ENCODE measurements at regions not wholly inside any gene's neighbourhood (a gene's known extent, or its start where the extent isn't known, plus 50 kb on each side); places are given as distances from the start of the nearest gene placed in this dataset.

GRCh38 chr9:14014744-14015143 is 299.2 kb downstream of the NFIB start:
- no peak overlapping the region for H3K27ac ChIP-seq
- H3K9me3 ChIP-seq: no peaks in the 10 kb centered on the region
- DNase-seq: no peak
- H3K36me3 ChIP-seq: no peaks in the 10 kb centered on the region
- H3K27me3 ChIP-seq: no peaks in the 10 kb centered on the region
- H3K4me3 ChIP-seq: no peak overlapping the region
- no peaks in the 10 kb centered on the region for H3K4me1 ChIP-seq
- TF ChIP-seq POLR2A (IDR thresholded peaks at IDR 0.05) (no peak), POLR2AphosphoS5 (IDR thresholded peaks at IDR 0.05) (no peak)
- intact Hi-C loops (cut with DNase I; ENCODE audit: low total_unique reads): no loop called here

DNA sequence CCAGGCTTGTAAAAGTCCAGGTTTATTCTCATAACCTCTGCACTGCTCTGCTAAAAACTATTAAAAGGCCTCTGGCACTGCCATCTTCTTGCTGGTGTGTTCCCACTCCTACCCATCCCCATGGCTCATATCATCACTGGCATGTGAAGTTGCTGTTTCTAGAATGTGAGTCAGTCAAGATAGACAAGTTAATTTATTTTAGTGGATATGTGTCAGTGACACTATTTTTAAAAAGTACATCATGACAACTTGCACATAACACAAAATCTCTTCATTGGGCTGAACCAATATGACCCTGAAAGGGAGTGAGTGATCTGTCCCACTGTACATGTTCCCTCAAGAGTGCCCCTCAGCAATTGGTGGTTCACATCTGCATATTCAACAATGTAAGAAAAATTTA is 299.7 kb downstream of the NFIB start:
- H3K27ac ChIP-seq: no peak overlapping the region
- H3K9me3 ChIP-seq: no peaks in the 10 kb centered on the region
- H3K4me1 ChIP-seq: no peaks in the 10 kb centered on the region
- H3K27me3 ChIP-seq: no peaks in the 10 kb centered on the region
- DNase-seq: no peak
- H3K36me3 ChIP-seq: no peaks in the 10 kb centered on the region
- intact Hi-C loops (cut with DNase I; ENCODE audit: low total_unique reads): no loop called here
- TF ChIP-seq POLR2AphosphoS5 (IDR thresholded peaks at IDR 0.05) (no peak), CTCF (IDR thresholded peaks at IDR 0.05) (no peak), EP300 (IDR thresholded peaks at IDR 0.05) (no peak), POLR2A (IDR thresholded peaks at IDR 0.05) (no peak)
- H3K4me3 ChIP-seq: no peak overlapping the region

- H3K36me3 ChIP-seq: no peaks in the 10 kb centered on the region
- no peak for TF ChIP-seq POLR2A (IDR thresholded peaks at IDR 0.05)
- no peak for TF ChIP-seq CTCF (IDR thresholded peaks at IDR 0.05)
- no peak for TF ChIP-seq EP300 (IDR thresholded peaks at IDR 0.05)
- TF ChIP-seq POLR2AphosphoS5 (IDR thresholded peaks at IDR 0.05): no peak
- WGBS, 5 donors: 20 to 69% (median 58%) methylated on average over 3 of the region's 3 CpGs
- H3K27me3 ChIP-seq: no peaks in the 10 kb centered on the region
- intact Hi-C loops (cut with DNase I; ENCODE audit: low total_unique reads): no loop called here
- H3K9me3 ChIP-seq: no peaks in the 10 kb centered on the region
- DNase-seq: no peak
- no peak overlapping the region for H3K27ac ChIP-seq
- H3K4me1 ChIP-seq: no peaks in the 10 kb centered on the region
- H3K4me3 ChIP-seq: no peak overlapping the region
These were observed 302.0 kb downstream of the NFIB start for GRCh38 chr9:14011799-14012560.

DNA sequence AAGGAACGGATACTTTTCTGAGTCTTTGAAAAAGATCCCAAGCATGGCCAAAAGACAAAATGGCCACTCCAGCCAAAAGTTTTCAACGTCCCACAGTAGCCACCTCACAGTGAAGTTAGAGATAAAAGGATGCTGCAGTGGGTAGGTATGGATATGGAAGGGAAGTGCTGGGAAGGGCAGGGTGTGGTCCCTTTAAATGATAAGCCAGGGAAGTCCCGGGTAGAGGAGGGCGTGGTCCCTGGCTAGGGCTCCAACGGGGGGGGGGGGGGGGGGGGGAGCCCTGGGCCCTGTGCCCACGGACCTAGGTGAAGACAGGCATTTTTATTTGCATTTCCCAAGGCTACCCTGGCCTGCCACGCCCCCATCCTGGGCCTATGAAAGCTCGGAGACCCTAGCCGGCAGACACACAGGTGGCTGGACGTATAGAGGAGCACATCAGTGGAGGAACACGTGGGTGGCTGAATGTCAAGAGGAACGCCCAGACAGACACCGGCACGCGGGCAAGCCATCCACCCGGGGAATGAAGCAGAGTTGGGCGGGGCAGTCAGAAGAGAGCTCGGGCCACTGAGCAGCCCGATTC is 306.7 kb downstream of the NFIB start:
- TF ChIP-seq EP300 (IDR thresholded peaks at IDR 0.05): no peak
- TF ChIP-seq POLR2A (IDR thresholded peaks at IDR 0.05): no peak
- TF ChIP-seq CTCF (IDR thresholded peaks at IDR 0.05): no peak
- no peak for TF ChIP-seq POLR2AphosphoS5 (IDR thresholded peaks at IDR 0.05)
- 73 to 83% (median 75%) methylated on average over 18 to 19 of the region's 19 CpGs for WGBS, 5 donors

More for the DNA sequence above, 306.7 kb downstream of the NFIB start:
- Histone ChIP-seq H3K4me1 (no peaks in the 10 kb centered on the region), H3K4me3 (no peak overlapping the region), H3K9me3 (no peaks in the 10 kb centered on the region), H3K27ac (no peak overlapping the region), H3K27me3 (no peaks in the 10 kb centered on the region), H3K36me3 (no peaks in the 10 kb centered on the region)
- no peak for DNase-seq
- intact Hi-C loops (cut with DNase I; ENCODE audit: low total_unique reads): no loop called here

Data from stomach (tissue), 8 donors.